Choroid plexus epithelial cell (primary cell): ENCODE measurements at regions not wholly inside any gene's neighbourhood (a gene's known extent, or its start where the extent isn't known, plus 50 kb on each side); places are given as distances from the start of the nearest gene placed in this dataset.

Experiments used
- DNase-seq: peaks from one replicate; pipeline ENCODE4 v3.0.0-alpha.2; 2010; ENCODE audit warnings: low read depth
- H3K4me3 ChIP-seq: 2 replicates; pipeline ENCODE4 v1.5.1; 2011; ENCODE audit warnings: low read depth, mild to moderate bottlenecking, control low read depth, low read length, moderate library complexity
- CTCF ChIP-seq: conservative IDR thresholded peaks from 2 replicates; pipeline ENCODE4 v1.5.1; 2011; ENCODE audit warnings: low read depth, mild to moderate bottlenecking, control low read depth, inconsistent platforms, low read length, moderate library complexity

GRCh38 chr1:55311057-55311641 is 96.0 kb upstream of the USP24 start:
- TF ChIP-seq CTCF = no peak
- no peak for DNase-seq
- no peak overlapping the region for H3K4me3 ChIP-seq

- no peak for TF ChIP-seq CTCF
- peak; percentile 96 for DNase-seq
- no peak overlapping the region for H3K4me3 ChIP-seq
Observed at GRCh38 chr1:55310505-55310971, 95.4 kb upstream of the USP24 start.

GRCh38 chr1:55309786-55310504 is 94.8 kb upstream of the USP24 start:
- no peak overlapping the region for H3K4me3 ChIP-seq
- peak; percentile 55 for DNase-seq
- no peak for TF ChIP-seq CTCF

GRCh38 chr1:55309053-55309452 is 93.9 kb upstream of the USP24 start:
- TF ChIP-seq CTCF = no peak
- H3K4me3 ChIP-seq = no peak overlapping the region
- peak; percentile 70 for DNase-seq

- TF ChIP-seq CTCF = no peak
- no peak overlapping the region for H3K4me3 ChIP-seq
- DNase-seq = peak; percentile 47
Observed at GRCh38 chr1:55305735-55306134, 90.6 kb upstream of the USP24 start.

- no peak for DNase-seq
- TF ChIP-seq CTCF = no peak
- H3K4me3 ChIP-seq = no peak overlapping the region
Observed at GRCh38 chr1:55304229-55304740, 89.1 kb upstream of the USP24 start.
